GM19452 (cell line): ENCODE measurements at regions not wholly inside any gene's neighbourhood (a gene's known extent, or its start where the extent isn't known, plus 50 kb on each side); places are given as distances from the start of the nearest gene placed in this dataset.
"Not testable (repeated sequence)": the region's sequence is repeated elsewhere in the genome, so short reads cannot be mapped to it uniquely, and the experiment has no call there.

Source experiments
- ATAC-seq: cut with Tn5 transposase; IDR thresholded peaks from one replicate; pipeline ENCODE4 v1.9.1; 2021; ENCODE audit not compliant: unreplicated experiment

DNA sequence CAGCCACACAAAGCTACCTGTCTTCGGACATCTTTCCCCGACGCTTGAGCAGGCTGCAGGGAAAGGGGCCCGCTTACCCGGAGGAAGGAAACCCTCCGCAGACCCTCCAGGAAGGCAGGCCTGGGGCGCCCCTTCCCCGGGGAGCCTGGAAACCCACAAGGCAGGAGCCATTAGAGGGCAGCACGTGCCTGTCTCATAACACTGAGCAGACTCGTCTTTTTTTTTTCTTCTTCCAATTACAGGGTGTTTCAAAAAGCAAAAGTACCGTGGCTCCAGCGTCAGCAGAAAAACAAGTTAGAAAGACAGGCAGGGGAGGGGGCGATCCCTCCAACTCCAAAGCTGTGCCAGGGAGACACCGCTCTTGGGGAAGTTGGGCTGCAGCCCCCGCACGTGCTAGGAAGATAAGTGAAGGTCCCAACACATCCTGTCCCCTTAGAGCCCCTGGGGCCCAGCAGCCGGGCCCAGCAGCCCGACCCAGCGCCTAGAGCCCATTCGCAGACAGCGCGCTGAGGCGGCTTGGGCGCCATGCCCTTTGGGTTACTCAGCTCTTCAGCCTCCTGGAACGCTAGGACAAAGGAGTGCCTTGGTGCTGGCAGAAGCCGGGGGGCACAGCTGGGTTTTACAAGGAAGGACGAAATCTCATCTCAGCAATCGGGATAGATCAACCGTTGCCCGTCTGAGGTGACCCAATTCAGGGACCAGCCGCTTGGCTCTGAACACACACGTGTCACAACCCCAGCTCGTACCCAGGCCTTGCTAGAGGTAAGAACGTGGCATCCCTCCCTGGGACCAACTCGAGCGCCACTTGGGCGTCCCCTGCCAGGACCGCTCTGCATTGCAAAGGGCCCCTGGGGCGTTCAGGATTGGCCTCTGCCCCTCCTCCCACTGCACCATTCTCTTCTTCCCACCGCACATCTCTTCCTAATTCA is 136.3 kb downstream of the LY86 start:
- ATAC-seq, result no peak

DNA sequence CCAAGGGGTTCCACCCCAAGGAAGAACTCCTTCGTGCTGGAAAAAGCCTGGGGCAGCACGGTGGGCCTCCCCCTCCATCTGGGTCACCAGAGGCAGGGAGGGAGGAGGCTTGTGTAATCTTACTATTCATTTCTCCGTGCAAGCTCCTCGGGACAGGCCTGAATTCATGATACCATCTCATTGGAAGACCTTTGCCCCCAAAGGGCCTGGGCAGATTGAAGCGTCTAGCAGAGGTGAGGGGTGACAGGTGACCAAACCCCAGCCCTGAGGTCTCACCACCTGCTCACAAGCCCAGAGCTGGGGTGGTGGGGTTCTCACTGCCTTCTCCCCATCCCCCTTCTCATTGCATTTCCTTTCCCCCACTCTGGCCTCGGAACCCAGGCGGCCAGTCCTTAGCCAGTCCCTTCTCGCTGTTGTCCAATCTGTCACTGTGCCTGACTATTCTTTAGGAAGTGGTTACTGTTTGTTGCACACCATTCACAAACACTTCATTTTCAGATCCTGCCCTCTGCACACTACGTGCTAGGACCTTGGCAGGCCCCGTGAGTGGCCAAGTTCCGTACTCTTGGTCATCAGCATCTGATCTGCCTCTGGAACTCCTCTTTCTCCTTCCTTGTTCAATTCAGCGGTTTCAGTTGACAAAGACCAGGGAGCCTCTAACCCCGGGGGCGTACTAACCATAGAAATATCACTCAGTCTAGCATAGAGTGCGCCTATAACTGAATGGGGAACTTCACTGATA is 137.1 kb downstream of the LY86 start:
- ATAC-seq, result no peak

DNA sequence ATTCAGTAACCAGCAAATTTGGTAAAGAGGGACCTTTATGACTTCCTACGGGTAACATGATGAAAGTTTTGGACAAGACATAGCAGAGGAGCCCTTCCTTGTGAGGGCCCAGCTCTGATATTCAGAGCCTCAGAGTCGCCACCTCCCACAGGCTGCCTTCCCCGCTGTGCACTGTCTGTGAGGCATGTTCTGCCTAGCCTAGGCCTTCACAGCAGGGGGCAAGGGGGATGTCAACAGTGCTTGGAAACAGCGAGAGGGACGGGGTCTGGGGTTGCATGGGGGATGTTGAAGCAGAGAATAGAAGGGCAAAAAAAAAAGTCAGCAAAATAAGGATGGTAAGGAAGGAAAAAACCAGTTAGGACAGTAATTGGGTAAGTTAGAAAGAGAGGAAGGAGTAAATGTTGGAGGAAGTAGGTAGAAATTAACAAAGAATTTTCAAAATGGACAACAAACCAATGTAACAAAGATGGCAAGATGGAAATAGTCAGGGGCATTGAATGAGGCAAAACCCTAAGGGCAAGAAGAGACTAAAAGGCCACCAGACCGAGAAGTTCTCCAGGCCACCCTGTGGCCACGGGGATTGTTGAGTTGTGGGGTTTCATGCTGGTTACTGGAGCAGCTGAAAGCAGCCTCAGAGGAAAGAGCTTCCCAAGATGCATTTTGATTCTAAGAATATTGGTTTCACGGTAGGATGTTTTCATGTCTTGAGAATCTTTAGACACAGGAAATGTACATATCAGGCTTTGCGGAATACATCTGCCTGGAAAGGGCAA is 139.8 kb downstream of the LY86 start:
- no peak for ATAC-seq

DNA sequence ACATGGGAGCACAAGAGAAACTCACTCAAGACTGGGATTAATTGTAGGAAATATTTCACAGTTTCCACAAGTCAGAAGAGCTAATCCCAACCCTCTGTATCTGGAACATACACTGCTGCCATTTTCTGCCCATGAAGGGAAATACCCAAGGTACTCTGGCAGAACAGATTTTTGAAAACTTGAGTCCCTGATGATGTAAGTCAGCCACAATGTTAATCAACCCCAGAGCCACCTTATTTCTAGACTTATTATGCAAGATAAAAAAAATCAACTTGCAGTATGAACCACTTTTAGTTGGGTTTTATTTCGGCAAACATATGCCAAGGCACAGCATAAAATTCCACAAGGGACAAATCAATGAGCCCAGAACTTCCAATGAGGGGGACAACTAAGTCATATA is 141.5 kb downstream of the LY86 start:
- ATAC-seq, result no peak

DNA sequence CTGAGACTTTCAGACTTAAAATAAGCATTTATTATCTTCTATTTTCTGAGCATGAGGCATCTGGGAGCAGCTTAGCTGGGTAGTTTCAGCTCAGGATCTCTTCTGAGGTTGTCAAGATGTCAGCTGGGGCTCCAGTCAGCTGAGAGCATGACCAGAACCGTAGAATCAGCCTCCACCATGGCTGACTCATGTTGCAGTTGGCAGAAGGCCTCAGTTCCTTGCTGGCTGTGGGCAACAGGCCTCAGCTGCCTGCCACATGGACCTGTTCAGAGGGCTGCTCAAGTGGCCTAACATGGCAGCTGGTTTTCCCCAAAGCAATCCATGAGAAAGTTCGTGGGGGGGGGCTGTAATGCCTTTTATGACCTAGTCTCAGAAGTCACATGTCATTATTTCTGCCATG is 142.3 kb downstream of the LY86 start:
- ATAC-seq, result no peak

DNA sequence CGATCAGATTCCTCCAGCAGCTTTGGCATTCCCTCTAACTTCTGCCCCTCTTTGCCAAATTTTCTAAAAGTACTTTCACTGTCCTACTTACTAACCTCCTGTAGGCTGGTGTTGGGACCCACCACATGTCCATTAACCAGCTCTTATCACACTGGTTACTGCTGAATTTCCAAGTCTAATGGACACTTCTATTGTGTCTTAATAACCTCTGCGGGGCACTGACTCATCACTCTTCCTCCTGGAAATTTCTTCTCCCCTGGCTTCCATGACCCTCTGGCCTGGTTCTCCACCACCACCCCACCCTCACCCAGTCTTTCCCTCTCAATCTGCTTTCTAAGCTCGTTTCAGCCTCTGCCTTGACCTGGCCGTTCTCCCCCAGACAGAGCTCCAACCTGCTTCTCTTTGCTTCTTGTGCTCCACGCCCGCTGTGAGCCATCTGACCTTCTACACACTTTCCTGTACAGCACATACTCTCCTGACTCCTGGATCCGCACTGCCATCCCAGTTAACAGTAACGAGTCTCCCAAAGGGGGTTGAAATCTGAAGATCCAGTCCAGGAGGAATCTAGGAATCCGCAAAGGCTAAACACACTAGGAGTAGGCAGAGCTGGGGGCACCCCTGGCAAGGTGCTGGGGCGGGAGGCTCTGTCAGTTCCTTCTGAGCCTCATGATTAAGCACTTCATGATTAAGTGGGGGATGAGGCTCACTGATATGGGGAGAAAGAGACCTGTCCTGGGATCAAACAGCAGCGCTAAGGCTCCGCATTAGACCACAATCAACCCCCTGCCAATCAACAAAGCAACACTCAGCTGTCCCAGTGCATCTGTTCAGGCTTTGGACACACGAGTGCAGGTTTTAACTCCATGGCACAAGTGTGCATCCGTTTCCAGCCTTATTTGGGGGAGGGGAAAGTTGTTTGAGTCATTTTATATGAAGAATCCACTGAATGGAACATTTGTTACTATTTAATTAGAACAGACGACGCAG is 146.3 kb downstream of the LY86 start:
- ATAC-seq, result no peak

DNA sequence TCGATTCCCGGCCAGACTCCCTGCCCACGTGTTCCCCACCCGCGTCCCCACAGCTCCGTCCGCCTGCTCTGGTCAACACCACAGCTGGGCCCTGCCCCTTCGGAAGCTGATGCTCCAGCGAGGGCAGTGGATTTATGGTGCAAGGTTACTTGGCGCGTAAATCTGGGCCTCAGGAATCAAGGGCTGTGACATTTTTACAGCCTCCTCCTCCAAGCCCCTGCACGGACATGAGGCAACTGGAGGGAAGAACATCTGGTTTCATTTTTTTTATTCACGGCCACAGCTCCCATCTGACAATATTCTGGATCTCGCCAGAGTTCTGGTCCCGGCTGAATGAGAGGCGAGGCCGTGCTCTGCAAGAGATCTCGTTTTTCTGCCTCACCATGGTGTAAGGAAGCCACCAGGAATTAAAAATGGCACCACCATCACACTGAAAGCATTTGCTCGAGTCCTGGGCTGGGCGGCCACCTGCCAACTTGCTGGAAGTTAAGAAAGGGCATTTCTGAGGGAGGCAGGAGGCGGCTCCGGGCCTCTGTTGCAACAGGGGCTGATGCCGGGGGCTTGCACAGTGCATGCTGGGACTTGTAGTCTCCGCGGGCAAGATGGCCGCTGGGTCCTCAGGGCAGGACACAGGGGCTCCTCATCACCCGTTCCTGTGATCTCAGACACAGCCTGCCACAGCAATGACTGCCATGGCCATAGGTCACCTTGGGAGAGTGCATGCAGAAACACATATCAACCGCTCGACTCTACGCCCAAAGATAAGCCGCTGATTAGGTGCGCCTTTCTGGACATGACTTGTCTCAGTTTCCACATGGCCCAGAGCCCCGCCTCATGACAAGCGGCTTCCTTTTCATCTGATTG is 148.5 kb downstream of the LY86 start:
- ATAC-seq, result no peak

DNA sequence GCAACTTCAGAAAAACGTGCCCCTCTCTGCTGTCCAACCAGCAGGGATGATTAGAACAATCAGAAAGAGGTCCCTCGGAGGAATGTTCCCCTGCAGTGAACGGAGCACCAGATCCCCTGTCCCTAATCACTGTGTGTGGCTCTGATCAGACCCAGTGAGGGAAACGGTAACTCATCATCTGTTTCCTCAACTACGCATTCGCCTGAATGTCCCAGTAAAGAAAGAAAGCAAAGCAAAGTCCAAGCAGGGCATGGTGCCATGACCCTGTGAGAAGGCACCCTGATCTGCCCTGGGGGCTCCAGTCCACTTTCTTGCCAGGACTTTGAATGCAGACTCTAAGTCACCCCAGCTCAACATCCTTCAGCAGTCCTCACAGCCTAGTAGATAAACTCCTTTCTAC is 149.2 kb downstream of the LY86 start:
- no peak for ATAC-seq

DNA sequence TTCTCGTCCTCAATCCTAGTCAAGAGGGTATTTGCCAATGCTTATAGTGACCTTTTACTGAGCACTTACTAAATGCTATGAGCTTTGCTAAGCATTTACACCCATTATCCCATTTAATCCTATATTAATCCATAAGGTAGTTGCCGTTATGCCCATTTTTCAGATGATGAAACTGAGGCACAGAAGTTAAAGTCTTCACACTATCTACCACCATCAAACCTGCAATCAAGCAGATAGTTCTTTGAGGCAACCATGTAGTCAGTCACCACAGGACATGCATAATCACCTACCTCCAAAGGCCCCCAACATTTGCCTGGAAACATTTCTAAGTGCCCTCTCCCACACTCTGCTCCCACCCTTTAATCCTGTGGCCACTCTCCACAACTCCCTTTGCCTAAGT is 149.6 kb downstream of the LY86 start:
- ATAC-seq, result no peak

DNA sequence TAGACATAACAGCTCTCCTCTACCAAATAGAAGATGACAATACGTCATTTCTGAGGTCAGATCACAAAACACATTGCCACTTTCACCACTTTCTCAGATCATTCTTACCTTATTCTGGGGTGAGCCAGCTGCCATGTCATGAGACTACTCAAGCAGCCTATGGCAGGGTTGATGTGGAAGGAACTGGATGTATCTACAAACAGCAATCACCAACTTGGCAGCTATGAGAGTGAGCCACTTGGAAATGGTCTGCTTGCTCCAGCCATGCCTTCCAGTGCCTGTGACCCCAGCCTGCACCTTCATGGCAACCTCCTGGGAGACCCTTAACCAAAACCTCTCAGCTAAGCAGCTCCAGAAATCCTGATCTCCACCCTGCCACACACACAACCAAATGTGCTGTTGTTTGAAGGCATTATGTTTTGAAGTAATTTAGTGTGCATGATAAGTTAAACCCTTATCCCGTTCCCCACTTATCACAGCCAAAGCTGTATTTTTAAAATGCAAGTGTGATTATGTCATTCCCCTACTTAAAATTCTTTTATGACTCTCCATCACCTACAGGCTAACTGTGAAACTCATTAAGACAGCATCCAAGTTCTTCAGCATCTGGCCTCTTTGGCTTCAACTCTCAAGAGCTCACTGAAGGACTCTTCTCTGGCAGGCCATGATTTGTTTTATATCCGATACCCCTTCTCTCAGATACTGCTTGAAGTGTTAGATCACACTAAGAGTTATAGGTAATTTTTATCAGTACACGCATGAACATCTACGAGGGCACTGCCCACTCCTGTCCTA is 150.6 kb downstream of the LY86 start:
- no peak for ATAC-seq

DNA sequence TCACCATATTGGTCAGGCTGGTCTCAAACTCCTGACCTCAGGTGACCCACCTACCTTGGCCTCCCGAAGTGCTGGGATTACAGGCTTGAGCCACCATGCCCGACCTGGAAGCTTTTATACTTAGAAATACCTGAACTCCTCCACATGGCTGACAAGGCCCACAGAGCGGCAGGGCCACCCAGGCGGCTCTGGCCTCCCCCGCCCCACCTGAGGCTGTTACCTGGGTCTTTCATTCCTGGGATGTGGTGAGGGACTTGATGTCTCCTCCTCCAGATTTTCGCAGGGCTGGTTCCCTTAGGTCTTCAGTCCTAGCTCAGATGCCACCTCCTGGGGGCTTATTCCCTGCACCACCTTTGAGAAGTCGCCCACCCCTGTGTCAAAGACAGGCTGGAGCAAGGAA is 152.1 kb downstream of the LY86 start:
- no peak for ATAC-seq

DNA sequence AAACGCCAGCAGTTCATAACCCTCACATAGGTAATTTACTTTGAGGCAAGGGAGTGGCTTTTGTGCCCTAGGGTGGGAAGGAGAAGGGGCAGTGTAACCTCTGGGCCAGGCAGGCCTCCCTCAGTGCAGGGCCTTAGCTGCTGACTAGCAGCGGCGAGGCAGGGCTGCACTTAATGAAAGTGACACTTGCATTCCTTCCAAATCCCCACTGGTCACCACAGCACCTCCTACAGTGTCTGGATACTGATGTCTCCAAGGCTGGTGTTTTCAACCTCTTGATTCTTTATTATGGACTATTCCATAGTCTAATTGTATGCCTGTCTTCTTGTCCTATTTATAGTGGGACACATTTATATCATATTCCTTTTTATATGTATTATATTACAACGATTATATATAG is 152.7 kb downstream of the LY86 start:
- no peak for ATAC-seq

DNA sequence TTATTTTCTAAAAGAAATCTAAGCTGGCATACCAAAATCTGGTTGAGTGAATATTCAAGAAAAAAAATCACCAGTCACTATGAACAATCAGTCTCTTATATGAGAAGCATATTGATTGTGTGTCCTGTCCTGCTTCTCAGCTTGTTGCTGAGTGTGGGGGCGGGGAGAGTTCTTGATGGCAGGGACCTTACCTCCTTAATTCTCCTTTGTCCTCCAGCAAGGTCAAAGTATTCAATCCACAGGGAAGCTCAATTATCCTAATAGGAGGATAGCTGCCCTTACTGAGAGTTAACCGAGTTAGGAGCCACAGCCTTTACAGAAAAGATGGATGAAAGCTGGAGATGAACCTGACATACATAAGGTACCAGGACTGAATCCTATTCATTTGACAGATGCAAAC is 154.0 kb downstream of the LY86 start:
- ATAC-seq, result no peak

DNA sequence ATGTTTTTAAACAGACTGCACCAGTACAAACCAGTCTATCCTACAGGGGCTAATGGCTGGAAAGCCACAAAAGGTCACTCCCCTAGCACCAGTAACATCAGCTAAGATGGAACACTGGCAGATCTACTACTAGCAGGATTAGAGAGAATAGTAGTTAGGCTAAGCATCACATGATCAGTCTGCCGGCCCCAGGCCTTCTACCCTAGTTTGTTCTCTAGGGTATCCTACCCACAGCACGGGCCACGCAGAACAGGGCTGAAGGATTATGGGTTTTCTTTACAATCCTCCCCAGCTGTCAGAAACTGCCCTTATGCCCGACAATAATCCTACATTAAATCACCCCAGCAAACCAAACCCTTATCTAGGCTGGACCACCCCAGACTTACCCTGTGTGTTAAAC is 156.0 kb downstream of the LY86 start:
- ATAC-seq, result no peak

DNA sequence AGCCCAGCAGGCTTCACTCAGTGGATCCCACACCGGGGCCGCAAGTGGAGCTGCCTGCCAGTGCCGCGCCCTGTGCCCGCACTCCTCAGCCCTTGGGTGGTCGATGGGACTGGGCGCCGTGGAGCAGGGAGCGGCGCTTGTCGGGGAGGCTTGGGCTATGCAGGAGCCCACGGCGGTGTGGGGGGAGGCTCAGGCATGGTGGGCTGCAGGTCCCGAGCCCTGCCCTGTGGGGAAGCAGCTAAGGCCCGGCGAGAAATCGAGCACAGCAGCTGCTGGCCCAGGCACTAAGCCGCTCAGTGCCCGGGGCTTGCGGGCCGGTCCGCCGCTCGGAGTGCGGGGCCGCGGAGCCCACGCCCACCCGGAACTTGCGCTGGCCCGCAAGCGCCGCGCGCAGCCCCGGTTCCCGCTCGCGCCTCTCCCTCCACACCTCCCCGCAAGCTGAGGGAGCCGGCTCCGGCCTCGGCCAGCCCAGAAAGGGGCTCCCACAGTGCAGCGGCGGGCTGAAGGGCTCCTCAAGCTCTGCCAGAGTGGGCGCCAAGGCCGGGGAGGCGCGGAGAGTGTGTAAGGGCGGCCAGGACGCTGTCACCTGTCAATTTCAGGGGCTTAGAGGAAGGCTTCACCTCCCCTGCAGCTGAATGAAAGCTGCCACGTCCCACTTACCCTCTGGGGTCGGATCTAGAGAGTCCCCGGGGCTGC is 157.3 kb downstream of the LY86 start:
- ATAC-seq, result not testable (repeated sequence)

DNA sequence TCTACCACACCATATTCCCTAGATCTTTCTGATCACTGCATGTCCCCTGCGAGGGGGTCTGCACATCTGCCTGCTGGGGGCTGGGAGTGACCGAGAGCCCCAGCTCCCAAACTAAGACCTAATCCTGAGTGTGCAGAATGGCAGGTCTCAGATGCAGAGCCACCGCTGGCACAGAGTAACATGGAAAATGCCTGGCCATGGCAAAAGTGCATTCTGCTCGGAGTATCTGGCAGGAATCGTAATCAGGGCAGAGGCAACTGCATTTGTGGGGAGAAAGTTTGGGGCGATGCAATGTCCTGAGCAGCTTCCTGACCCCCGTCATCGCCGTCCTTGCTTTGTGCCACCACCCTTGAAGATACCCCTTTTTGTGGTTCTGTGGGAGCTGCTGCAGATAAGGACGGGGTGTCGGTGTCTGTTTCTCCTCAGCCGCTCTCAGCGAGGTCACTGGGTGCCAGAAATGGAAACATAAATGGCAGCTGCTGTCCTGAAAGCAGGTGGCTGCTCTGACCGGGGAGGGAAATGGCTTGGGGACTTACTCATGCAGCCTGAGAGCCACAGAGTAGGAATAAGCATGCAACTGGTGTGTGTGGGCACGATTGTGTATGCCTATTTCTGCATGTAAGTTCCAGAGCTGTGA is 157.9 kb downstream of the LY86 start:
- ATAC-seq, result no peak

DNA sequence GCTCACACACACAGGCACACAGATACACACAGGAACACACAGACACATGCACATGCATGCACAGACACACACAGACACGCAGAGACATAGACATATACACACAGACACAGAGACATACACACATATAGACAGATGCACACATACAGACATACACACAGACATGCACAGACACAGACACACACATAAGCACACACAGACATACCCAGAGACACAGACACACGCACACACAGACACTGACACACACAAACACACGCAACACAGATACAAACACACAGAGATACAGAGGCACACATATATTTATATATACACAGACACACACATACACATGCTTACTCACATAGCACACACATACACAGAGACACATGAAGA is 158.4 kb downstream of the LY86 start:
- ATAC-seq, result no peak

DNA sequence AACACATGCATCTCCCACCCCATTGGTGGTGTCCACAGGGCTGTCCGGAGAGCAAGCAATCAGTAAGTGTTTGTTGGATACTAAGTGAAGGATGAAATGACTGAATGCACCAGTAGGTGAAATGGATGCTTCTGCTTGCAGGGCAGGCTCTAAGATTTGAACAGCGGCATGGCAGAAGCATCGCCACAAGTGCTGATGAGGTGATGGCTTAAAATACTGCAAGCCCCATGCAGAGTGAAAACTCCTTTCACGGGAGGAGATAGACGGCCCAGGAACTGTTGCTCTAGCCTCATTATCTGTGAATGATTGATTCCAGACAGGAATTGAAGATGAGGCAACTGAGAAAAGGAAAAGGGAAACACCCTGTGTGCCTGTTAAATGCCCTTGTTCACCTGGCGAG is 158.9 kb downstream of the LY86 start:
- ATAC-seq, result no peak
